DMS53 treated with DMSO at 0.1 percent for 48 hours (cell line): ENCODE measurements at regions not wholly inside any gene's neighbourhood (a gene's known extent, or its start where the extent isn't known, plus 50 kb on each side); places are given as distances from the start of the nearest gene placed in this dataset.

Experiments used
- DNase-seq: peaks from one replicate; lab custom pipeline; 2025; ENCODE audit not compliant: unreplicated experiment; lab: John Stamatoyannopoulos, UW

DNA sequence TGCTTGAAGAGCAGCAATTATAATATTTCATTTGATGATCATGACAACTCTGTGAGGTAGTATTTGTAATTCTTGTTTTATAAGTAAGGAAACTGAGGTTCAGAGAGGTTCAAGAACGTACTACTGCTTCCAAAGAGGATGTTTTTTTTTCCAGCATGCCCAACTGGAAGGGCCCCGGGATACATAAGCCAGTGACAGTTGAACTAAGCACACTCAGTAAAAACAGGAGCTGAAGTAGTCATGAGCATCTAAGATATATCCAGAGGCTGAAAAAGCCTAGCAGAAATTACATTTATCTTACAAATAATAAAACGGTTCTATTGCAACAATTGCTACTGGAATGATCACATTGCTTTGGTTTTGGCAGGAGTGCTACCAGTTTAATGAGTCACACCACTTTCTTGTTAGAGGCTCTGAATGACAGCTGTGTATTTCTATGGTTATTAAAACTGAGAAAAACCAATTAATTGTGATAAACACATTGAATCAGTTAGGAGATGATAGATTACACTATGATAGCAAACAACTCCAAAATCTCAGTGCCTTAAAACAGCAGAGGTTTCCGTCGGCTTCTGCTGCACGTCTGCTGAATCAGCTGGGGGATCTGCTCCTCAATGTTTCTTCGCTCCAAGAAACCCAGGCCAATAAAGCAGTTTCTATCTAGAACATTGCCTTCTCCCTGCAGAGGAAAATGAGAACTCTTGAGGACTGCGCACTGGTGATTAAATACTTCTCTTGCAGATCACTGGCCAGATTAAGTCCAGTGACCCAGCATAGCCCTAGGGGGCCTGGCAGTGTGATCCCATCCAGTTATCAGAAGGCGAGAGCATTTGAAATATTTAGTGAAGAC, 522.7 kb downstream of the PLPP3 start:
- DNase-seq, result no peak

DNA sequence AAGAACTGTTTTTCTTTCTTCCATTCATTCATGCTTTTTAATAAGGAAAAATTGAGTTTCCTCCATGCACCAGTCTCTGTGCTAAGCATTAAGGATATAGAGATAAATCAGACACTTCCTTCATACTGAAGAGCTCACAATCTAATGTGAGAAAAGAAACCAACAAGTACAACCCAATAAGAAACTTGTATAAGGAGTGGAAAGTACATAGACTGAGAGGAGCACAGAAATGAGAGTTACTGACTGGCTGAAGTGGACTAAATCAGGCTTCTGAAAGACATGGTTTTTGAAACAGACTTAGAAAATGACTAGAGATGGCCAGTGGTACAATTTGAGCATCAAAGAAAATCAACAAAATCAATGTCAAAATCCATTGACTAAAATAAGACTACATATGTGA, 524.4 kb downstream of the PLPP3 start:
- DNase-seq, result no peak

DNA sequence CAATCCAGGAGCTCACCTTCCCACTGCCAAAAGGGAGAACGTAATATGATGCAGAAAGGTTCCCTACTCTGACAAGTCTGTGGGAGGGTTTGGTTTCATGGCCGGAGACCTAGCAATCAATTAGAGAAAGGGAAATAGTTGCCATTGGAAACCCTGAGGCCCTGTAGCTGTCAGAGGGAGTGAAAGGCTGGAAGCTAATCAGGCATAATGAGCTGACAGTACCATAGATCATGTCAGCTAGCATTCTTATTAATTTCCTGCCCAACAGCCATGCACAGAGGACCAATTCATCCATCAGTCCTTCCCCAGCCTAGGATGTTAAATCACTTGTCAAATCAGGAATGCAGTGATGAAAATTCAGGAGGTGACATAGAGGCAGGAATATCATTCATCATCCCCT, 527.3 kb downstream of the PLPP3 start:
- no peak for DNase-seq

DNA sequence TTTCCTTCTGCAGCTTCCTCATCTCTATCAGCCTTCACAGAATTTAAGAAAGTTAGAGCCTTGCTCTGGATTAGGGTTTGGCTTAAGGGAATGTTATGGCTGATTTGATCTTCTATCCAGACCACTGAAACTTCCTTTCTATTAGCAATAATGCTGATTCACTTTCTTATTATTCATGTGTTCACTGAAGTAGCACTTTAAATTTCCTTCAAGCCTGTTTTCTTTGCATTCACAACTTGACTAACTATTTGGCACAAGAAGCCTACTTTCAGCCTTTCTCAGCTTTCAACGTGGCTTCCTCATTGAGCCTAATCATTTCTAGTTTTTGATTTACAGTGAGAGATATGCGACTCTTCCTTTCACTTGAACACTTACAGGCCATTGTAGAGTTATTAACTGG, 528.5 kb downstream of the PLPP3 start:
- no peak for DNase-seq

DNA sequence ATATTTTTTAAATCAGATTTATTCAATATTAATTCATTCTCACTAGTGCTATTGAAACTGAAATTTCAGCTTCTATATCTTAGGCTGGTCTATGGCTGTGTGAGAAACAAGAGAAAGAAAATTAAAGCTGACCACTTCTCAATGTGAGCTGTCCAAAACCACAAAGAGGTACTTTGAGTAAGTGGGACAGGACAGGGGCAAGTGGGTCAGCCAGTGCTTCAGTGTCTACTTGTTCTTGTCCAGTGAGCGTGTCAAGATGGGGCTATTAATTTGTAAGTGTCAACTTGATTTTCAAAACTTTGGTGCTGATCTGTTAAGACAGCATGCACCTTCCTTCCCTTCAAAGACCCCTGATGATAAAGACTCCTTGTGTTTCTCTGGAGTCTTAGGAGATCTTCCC, 533.9 kb downstream of the PLPP3 start:
- DNase-seq, result no peak

DNA sequence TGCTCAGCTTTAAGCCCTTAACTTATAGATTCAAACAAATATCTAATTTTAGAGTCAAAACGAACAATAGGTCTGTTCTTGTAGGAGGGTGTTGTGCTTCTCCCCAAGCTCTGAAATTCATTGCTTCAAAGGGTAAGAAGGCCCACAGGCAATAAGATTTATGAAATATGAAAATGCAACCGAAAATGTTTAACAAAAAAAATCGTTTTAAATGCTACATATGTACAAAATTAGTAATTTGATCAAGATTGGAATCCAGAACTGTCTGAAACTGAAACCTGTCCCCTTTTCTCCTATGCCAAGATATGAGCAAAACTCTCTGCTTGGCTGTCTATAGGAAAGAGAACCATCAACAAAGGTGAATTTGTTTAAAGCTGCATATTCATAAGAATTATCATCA, 534.3 kb downstream of the PLPP3 start:
- no peak for DNase-seq

DNA sequence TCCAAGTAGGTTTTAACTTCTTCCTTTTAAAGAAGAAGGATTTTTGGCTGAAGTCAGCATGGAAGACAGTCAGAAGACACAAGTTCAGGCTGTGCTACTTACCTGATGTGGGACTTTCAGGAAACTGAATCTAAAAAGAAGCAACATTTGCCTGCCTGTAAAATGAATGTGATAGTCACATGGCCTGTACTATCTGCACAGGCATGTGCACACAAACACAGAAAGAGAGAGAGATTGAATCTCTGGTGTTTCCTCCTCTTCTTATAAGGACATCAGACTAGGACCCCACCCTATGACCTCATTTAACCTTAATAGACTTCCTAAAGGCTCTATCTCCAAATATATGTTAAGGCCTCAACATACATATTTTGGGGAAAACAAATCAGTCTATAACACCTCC, 542.9 kb downstream of the PLPP3 start:
- DNase-seq, result no peak

DNA sequence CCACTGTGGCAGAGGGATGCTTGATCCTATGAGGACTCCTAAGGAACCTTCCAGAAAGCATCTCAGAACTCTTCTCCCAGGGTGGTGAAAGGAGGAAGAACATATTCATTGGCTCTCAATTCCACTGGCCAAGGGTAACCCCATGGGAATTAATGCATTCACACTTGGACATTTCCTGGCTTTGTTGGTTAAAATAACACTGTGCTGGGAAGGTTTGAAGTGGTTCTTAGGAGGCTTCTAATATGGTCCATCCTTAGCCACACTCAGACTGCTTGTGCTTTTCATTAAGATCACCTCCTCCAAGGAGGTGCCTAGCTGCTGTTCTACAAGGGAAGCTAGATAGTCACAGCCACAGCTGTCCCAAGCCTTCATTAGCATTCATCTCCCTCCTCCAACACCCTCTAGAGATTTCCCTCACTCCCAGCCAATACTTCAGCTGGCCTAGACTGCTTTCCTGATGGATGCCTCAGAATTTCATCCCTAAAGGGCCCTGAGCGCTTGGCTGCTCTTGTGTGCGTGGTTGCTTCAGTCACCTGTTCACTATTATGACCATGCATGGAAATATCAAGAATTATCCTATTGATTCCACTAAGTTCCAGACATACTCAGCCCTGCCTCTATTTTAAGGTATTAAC, 544.4 kb downstream of the PLPP3 start:
- no peak for DNase-seq

DNA sequence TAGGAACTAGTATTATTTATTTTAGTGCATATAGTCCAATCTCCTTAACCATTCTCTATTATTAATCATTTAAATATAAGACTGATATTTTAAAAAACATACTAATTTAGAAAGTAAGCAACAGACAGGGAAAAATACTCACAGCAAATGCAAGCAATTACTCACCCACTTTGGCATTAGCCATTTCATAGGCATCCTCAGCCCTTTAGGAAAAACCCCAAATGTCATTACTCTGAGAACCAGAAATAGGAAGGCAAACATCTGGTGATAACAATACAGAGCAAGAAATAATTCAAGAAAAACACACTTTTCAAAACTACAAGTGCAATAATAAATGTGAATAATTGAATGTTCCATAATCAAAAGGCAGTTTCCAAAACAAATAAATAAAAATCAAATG, 545.1 kb downstream of the PLPP3 start:
- DNase-seq, result no peak

DNA sequence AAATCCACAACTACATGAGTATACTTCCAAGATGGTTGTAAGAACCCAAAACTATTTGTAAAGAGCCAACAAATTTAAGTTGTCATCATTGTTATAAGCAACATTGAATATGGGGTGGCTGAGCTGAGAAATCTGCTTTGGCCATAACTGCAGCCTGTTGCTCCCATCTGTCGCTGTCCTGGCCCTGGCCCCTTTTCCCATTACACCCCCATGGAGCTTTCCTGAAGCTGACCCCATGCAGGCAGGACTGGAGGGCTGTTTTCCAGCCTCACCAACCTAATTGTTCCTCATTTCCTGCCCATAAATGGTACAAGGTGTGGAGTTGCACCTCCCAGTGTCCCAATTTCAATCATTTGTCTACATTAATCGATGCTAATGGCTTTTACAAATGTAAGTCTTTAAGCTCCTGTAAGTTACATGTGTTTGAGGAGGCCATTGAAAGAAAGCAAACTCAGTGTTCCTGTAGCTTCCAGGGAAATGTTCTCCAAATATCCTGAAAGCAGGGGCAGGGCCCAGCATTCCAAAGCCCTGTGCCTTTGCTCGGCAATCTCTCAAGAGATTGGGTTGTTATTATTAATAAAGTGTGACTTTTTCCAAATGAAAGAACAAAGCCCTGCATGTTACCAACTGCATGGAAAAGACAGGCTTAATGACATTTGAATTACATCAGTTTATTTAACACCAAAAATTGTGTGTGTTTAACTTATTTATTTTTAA, 545.9 kb downstream of the PLPP3 start:
- DNase-seq, result no peak

DNA sequence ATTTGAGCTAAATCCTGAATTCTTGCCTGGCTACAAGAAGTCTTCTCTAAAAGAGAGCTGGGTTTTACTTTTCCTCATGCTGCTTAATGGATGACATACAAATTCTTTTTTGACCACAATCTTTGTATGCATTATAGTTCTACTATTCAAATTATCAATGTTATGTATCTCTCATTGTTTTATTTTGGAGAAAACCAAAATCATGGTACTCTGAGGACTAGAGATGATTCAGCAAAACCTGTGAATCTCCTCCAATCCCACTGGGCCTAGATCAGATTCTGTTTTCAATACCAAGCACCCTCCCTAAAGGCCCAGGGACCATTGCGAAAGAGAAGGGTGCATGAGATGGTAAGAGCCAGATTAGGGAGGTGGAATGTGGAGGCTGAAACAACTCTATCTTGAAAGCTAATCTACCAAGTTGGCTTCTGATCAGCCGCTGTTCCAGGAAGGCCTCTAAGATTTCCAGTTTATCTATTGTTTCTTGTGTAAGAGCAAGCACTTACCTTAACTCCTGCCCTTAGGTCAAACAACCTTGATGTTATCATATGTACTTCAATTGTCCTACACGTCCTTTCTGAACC, 547.2 kb downstream of the PLPP3 start:
- no peak for DNase-seq

DNA sequence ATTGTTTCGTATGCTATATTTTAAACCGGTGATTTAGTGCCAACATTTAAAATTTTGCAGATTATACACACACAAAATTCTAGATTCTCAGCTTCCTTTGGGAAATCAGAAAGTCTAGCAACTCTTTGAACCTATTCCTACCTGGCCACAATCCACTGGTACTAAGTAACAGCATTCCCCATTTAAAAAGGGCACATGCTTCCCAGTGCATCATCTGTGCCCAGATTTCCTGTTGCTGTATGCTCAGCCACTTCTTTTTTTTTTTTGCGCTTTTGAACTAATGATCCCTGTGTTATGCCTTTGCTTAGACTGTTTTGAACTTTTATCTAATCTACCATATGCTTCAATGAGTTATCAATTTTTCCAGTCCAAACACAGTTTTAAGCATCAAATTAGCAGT, 548.4 kb downstream of the PLPP3 start:
- no peak for DNase-seq

DNA sequence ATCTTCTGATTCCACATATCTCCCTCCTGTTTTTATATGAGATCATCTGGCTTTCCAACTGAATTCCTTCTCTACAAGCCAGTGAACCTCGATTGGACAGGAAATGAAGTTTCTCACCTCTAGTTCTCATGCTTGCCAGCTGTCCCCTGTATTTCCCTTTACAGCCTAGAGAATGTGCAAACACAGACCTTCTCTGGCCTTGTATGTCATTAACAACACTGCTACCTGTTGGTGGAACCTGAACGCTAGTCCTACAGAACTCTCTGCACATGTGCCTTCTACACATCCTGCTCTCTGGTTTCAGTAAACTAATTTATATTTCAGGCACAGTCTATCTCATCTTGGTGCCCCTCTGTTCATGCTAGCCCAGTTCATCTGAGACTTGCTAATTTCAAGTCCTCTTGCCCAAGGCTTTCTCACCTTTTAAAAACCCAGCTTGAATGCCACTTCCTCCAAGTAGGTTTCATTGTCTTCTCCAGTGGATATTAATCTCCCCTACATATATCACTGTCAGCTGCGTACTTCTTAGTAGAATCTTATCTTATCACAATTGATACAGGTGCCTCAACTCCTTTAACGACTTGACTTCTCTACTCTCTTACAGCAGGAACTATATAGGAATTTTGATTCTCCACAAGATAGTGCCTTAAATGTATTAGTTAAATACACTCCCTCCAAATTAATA, 549.9 kb downstream of the PLPP3 start:
- DNase-seq, result peak; percentile 91

DNA sequence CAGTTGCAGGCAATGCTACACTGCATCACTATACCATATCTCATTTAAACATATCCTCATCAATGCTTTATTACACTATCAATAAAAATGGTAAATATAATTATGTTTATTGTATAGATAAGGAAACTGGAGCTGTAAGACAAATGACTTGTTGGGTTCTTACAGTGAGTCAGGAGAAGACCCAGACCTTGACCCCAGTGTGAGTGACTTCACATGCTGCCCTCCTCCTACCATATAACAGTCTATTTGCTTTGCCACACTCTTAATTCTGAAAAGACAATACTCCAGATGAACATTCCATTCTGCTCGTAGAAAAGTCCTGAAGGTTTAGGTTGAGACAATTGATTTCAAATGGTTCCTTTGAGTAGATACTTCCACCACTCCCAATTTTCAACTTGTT, 550.5 kb downstream of the PLPP3 start:
- no peak for DNase-seq

DNA sequence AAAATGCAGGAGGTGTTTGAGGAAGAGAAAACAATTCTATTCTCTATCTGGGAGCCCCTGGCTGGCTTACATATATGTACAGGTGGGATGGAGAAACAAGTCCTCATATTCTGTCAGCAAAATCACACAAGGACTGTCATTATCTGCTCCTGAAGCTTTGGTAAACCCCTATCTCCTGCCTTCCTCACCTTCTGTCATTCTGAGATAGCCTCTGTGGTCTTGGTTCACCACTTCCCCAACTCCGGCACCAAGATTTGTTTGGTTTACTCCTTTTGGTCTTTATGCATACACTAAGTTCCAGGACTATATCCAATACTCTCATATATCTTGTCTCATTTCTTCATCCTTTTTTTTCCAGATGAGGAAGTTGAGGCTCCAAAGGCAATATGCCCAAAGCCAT, 551.1 kb downstream of the PLPP3 start:
- no peak for DNase-seq

DNA sequence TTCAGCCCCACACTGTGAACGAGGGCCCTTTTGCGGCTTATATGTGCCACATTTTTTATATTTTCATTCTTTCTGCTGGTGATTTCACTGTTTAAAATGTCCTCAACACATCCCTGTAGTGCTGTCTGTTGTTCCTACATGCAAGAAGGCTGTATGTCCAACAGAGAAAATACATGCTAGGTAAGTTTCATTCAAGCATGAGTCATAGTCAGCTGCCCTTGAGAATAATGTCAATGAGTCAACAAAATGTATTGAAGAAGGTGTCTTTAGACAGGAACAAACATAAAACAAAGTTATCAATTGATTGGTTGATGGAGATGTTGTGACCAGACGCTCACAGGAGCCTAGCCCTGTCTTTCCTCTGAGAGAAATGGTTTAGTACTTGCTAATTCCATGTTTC, 553.4 kb downstream of the PLPP3 start:
- peak; percentile 95 for DNase-seq

DNA sequence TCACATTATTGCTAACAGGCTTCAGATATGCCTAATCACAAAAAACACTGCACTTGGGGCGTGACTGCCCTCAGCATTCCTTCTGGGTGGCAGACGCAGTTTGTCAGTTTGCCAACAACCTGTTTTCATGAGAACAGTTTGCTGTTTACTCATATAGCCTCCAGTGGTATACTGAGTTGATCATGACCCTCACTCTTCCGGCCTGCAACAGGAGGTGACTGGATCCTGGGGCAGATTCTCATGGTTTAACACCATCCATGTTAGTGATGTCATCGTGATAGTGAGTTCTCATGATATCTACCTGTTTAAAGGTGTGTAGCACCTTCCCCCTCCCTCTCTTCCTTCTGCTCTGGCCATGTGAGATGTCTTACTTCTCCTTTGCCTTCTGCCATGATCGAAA, 555.2 kb downstream of the PLPP3 start:
- DNase-seq, result no peak

DNA sequence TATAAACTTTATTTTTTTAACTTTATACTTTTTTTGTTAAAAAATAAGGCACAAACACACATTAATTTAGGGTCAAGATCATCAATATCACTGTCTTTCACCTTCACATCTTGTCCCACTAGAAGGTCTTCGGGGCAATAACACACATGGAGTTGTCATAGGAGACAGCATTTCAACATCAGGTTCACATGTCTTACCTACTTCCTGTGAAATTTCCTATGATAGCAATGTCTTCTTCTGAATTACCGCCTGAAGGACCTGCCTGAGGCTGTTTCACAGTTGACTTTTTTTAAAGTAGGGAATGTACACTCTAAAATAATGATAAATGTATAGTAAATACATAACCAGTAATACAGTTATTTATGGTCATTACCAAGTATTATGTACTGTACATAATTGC, 559.4 kb downstream of the PLPP3 start:
- DNase-seq, result no peak

DNA sequence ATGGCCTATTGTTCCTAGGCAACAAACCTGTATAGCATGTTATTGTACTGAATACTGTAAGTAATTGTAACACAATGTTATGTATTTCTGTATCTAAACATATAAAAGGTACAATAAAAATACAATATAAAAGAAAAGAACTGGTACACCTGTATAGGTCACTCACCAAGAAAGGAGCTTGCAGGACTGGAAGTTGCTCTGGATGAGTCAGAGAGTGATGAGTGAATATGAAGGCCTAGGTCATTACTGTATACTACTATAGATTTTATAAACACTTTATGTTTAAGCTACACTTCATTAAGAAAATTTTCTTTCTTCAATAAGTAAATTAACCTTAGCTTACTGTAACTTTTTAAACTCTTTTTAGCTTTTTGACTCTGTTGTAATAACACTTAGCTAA, 559.9 kb downstream of the PLPP3 start:
- DNase-seq, result no peak

DNA sequence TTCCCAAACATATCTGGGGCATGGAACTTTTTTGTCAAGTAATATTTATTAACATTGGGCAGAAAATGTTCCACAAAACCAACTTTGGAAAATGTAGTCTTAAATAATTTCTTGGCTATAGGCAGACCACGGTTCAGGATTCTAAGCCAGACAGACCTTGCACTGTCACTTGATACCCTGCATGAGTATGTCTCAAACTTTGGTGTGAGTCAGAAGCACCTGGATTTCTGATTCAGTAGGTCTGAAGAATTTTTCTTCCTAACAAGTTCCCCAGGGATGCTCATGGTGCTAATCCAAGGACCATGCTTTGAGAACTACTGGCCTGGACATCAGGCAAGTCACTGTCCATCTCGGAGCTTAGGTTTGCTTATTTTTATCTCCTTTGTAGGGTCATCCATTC, 562.0 kb downstream of the PLPP3 start:
- DNase-seq, result no peak

DNA sequence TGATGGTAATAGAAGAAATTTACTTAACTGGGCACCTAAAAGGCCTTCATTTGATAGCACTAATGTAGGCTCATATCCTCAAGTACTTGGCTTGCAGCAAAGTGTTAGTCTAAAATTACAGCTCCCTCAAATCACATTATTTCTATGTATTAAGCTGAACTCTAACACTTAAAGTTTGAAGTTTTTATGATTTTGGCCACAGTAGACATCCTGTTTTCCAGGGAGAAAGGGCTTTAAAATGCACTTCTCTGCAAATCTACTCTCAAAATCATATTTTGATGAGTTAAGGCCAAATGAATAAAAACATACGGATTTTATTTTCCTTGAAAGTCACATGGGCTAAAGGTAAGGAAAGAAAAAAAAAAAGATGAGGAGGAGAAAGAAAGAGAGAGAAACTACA, 575.5 kb downstream of the PLPP3 start:
- DNase-seq, result no peak
